ENCODE measurements at regions not wholly inside any gene's neighbourhood (a gene's known extent, or its start where the extent isn't known, plus 50 kb on each side); places are given as distances from the start of the nearest gene placed in this dataset.

DNA sequence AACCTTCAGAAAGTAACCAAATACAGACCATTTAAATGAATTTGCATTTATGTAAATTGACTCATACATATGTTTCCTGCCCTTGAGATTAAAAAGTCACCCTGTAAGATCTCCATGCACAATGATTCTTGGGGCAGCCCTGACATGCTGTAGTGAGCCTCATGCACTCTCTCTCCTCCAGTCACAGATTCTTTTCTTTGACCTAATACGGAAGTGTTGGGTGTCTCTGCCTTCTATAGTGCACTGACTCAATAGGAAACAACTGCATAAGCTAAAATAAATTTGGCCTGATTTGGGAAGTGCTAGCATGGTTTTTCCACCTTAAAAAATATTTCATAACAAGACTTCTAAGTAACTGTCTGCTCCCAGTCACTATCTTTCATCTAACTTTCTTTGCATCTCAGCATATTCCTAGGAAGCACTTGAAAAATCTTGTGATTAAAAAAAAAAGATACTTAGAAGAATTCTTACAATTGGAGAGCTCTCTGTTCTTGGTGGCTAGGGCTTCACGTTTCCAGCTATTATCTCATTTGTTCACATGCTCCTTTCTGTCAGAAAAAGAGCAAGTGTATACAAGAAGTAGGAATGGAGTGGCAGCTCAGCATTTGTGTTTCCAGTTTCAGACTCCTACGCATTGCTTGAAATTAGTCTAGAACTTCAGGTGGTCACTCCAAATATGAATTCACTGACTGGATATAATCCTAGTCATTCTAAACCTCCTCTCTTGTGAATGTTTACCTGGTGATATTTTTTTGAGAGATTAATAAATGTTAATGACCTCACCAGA lies 207.9 kb upstream of the COL8A1 start:
- DNase-seq, result no peak

GRCh38 chr3:99429502-99429901 lies 208.9 kb upstream of the COL8A1 start:
- DNase-seq, result no peak

DNA sequence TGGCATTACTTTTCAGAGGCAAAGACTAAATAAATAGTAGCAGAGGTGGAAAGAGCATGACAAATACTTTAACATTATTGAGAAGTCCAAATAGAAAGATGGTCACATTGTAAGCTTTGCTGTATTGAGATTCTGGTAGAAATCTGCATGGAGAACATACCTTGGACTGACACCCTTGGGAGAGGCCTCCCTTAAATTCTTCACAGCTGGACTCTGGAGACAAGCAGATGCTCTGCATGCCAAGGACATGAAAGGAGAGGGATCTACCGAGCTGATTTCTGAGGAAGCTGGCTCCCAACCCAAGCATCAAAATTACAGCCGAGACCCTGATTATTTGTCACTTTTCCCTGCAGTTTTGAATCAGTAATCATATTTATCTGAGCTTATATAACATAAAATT lies 212.5 kb upstream of the COL8A1 start:
- no peak for DNase-seq

- no peak for DNase-seq
Observed at GRCh38 chr3:99419116-99419515, 219.3 kb upstream of the COL8A1 start.

DNA sequence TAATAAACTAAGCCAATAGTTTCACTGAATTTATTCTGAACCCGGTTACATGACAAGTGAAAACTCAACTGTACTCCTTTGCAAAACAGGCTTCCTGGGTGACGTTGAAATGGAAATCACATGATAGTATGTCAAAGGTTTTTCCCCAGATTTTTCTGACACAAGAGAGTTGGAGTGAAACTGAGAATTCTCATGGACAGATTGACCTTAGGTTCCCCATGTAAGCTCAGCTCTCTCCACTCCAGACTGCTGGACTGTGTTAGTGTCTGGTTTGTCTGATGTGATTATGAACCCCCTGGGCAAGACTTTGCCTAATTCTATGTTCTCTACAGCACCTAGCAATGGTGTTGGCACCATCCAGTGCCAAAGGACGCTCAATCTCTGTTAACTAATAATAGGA lies 219.7 kb upstream of the COL8A1 start:
- DNase-seq, result no peak

GRCh38 chr3:99418209-99418635 lies 220.2 kb upstream of the COL8A1 start:
- DNase-seq, result no peak

DNA sequence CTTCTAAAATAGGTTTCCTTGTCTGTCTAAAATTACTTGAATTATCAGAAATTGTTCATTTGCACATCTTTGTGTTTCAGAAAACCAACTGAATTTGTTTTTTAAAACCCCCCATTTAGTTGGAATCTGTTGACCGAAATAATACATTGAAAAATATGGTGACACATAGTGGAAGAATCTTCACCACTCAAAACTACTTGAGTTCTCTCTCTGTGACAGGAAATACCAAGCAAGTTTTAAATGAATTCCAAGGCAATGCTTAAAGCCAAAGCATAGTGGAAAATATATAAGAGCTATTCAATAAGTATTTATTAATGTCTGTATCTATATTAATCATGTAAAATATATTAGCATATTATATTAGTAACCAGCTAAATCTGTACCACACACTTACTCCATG lies 224.9 kb upstream of the COL8A1 start:
- no peak for DNase-seq

DNA sequence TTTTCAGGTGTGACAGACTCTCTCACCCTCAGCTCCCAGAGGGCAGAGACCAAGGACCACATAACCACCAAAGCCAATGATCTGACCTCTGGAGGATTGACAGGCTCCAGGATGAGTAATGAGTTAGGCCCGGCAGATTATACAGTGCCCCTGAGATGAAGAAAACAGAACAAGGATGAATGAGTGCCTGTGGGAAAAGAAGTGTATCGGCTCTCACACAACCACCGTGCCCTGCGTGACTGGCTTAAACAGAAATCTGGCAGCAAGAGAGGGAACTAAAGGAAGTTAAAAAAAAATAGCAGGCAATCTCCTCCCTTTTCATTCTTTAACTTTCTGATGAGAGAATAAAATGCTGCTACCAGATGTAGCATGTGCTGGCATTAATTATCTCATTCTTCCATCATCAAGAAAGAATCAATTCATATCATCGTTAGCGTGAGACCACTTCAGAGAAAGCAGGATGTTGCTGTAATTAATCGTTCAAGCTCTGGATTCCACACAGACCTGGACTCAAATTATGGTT lies 227.5 kb upstream of the COL8A1 start:
- no peak for DNase-seq

DNA sequence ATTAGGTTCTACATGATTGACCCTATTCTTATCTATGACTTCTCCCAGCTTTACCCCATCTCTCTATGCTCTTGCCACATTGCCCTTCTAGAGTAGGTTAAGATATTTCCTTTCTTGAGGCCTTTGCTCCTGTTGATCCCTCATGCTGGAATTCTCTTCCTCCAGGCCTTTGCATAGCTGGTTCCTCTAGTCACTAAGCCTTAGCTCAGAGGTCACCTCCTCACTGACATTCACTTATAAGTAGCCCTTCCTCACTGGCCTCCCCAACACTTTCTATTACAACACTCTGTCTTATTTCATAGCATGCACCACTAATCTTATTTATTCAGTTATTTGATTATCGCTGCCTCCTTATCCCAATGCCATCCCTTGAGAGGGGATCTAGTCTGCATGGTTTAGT lies 228.4 kb upstream of the COL8A1 start:
- DNase-seq, result no peak

- no peak for DNase-seq
Observed at GRCh38 chr3:99407257-99407656, 231.1 kb upstream of the COL8A1 start.

GRCh38 chr3:99402755-99403154 lies 235.6 kb upstream of the COL8A1 start:
- DNase-seq, result no peak

- no peak for DNase-seq
Observed at GRCh38 chr3:99400352-99400751, 238.0 kb upstream of the COL8A1 start.

GRCh38 chr3:99396651-99397275 lies 241.6 kb upstream of the COL8A1 start:
- no peak for DNase-seq

GRCh38 chr3:99394831-99395778 lies 243.3 kb upstream of the COL8A1 start:
- DNase-seq, result no peak

DNA sequence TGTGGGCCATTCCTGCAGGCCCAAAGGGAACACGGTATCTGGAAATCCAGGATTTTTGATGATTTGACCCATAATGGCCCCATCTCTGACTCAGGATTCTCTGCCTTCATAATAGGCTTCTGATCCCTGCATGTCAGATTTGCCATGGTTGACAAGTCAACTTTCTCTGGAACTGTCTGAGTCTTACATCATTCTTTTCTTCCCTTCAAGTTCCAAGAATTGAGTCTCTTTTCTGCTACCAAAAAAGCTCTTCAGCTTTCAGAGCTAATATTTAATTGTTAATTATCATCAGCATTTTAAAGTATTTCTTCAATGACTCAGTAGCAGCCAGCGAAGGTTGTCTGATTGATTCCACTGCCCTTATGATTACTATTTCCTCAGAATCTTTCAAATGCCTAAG lies 244.4 kb upstream of the COL8A1 start:
- DNase-seq, result no peak

DNA sequence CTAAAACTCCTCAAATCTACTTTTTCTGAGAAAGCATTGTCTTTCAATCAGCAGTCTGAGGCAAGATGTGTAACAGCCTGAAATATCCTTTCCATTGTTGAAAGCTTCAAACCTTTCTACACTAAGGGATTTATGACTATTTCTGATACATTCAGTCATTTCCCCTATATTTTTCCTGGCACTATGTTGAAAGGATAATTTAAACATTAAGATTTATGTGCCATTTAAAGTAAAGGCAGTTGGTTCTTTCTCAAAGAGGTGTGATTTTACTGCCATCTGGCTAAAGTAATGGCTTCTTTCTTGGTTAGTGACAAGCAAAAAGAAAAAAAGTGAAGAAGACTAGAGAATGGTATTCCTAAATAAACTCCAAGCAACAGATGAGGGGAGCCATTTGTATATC lies 249.6 kb upstream of the COL8A1 start:
- DNase-seq, result no peak

- no peak for DNase-seq
Observed at GRCh38 chr3:99384596-99384995, 253.8 kb upstream of the COL8A1 start.

DNA sequence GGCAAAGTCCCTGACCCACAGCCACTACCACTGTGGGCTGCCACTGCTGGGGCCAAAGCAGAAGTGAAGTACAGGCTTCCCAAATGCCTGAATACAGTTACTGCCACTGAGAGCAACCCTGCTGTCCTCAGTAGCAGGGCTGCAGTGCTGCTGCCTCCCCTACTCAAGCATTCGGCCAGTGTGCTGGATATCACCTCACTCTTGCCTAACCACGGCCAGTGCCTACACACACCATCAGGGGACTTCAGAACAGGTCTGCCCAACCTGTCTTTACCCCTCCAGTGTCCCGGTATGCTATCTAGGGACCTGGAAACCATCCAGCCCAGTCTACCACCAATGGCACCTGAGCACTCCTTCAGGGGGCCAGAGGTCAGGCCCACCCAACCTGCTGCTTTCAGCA lies 261.5 kb upstream of the COL8A1 start:
- no peak for DNase-seq

GRCh38 chr3:99373846-99374210 lies 264.6 kb upstream of the COL8A1 start:
- DNase-seq, result no peak

GRCh38 chr3:99373088-99373845 lies 265.1 kb upstream of the COL8A1 start:
- no peak for DNase-seq

DNA sequence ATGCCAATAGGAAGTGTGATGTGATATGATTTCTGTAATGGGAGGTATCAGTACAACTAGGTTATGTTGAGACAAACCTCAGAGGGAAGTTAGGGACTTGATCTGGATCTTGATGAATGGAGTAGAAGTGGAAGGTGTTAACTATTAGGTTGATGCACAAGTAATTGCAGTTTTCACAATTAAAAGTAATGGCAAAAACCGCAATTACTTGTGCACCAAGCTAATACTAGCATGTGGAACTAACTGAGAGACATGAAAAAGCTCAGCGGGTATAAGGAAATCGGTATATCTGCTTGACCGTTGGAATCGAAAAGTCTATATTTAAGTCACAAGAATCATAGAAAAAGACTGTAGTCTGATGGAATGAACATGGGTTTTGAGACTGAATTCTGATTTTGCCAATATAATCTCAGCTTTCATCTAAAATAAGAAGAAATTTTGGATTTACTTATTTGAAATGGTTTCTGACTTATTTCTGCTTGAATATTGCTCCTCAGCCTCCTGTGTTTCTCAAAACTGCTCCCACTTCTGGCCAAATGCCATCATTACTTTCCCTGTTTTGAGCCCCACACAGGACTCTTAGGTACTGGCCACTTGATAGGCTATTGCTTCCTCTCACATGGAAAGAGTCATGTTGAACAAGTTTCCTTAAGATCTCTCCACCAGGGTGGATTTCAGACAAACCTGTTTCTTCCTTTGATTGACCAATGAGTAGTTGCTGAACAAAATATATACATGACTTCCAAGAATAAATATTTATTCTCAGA lies 271.5 kb upstream of the COL8A1 start:
- no peak for DNase-seq

DNA sequence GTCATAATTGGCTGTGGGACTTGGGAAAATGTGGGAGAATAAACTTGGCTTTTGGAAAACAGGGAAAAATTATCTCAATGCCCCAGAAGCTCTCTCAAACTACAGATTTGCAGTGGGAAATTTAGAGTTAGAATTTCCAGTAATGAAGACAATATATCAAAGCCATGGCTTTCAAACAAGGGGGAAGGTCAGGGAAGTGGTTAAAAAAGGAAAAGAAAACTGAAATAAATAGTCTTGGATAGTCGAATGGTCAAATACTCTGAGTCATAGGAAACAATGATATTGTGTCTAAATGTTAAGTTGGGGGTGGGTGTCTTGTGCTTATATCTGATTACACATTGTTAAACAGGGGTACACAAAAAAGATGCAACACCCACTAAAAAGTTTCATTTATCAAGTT lies 272.4 kb upstream of the COL8A1 start:
- no peak for DNase-seq

All from NCI-H526 (cell line).